Cardiac muscle cell (in vitro differentiated cells and primary cell): ENCODE measurements at regions not wholly inside any gene's neighbourhood (a gene's known extent, or its start where the extent isn't known, plus 50 kb on each side); places are given as distances from the start of the nearest gene placed in this dataset.

Experiments used
- DNase-seq, 2 donors: peaks; one replicate each; pipeline versions ENCODE4 v3.0.0 to v3.0.0-alpha.2; 2010 to 2017; ENCODE audit warnings: low read depth in 1 of 2, low spot score in 1 of 2
- H3K27ac ChIP-seq: fragments of 200-600 bp; sonication (generic); 2 replicates; pipeline ENCODE4 v1.5.1; 2016
- H3K27me3 ChIP-seq: fragments of 200-600 bp; sonication (generic); 2 replicates; pipeline ENCODE4 v1.6.0; 2016; ENCODE audit warnings: control low read depth
- H3K36me3 ChIP-seq: fragments of 200-600 bp; sonication (generic); 2 replicates; pipeline ENCODE4 v1.5.1; 2016; ENCODE audit warnings: control low read depth
- H3K4me1 ChIP-seq: fragments of 200-600 bp; sonication (generic); 2 replicates; pipeline ENCODE4 v1.8.1; 2017; ENCODE audit warnings: low read depth, mild to moderate bottlenecking, mixed run types
- H3K4me3 ChIP-seq: fragments of 200-600 bp; sonication (generic); 2 replicates; pipeline ENCODE4 v1.5.1; 2016; ENCODE audit warnings: mild to moderate bottlenecking
- H3K9me3 ChIP-seq: fragments of 200-600 bp; sonication (generic); 2 replicates; pipeline ENCODE4 v1.5.1; 2017; ENCODE audit warnings: low read depth, mild to moderate bottlenecking, control low read depth
- TF ChIP-seq, protein P1 (sequence below): IDR thresholded peaks from 2 replicates; pipeline ENCODE4 v1.5.1; 2012; ENCODE audit warnings: low read depth, mild to moderate bottlenecking, low read length

DNA sequence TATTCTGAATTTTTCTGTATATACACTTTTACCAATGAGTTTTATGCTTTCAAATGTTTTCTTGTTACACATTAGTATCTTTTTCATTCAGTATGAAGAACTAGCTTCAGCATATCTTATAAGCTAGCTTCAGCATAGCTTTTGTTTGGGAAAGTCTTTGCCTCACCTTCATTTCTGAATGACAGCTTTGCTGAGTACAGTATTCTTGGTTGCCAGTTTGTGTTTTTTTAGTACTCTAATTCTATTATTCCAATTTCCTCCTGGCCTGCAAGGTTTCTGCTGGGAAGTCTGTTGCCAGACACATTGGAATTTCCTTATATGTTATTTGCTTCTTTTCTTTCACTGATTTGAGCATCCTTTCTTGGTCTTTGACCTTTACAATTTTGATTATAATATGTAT, 278.8 kb downstream of the SPATA18 start:
- no peak for DNase-seq
- TF ChIP-seq, protein P1, sequence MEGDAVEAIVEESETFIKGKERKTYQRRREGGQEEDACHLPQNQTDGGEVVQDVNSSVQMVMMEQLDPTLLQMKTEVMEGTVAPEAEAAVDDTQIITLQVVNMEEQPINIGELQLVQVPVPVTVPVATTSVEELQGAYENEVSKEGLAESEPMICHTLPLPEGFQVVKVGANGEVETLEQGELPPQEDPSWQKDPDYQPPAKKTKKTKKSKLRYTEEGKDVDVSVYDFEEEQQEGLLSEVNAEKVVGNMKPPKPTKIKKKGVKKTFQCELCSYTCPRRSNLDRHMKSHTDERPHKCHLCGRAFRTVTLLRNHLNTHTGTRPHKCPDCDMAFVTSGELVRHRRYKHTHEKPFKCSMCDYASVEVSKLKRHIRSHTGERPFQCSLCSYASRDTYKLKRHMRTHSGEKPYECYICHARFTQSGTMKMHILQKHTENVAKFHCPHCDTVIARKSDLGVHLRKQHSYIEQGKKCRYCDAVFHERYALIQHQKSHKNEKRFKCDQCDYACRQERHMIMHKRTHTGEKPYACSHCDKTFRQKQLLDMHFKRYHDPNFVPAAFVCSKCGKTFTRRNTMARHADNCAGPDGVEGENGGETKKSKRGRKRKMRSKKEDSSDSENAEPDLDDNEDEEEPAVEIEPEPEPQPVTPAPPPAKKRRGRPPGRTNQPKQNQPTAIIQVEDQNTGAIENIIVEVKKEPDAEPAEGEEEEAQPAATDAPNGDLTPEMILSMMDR, result no peak
- H3K4me3 ChIP-seq, result no peak overlapping the region
- H3K27me3 ChIP-seq, result no peaks in the 10 kb centered on the region
- H3K27ac ChIP-seq, result no peak overlapping the region
- H3K4me1 ChIP-seq, result no peaks in the 10 kb centered on the region
- no peaks in the 10 kb centered on the region for H3K9me3 ChIP-seq
- H3K36me3 ChIP-seq, result no peaks in the 10 kb centered on the region

DNA sequence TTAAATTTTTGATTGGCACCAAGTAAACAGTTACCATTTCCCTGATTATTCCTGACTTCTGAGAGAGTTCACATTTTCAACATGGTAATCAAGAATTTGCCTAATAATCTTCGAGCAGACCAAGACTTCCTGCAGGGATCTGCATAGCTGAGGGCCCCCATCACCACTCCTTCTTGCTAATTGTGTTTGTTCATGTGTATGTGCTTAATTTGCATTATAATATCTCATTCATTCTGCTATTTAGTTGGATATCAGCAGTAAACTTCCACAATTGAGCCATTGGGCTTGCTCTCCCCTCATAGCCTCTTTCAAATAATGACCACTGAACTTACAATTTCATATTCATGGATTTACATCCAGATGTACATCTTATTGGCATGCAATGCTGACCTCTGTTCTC, 292.5 kb downstream of the SPATA18 start:
- TF ChIP-seq, protein P1, result no peak
- no peak for DNase-seq
- no peaks in the 10 kb centered on the region for H3K27me3 ChIP-seq
- no peaks in the 10 kb centered on the region for H3K4me1 ChIP-seq
- no peak overlapping the region for H3K4me3 ChIP-seq
- no peaks in the 10 kb centered on the region for H3K36me3 ChIP-seq
- H3K9me3 ChIP-seq, result no peaks in the 10 kb centered on the region
- H3K27ac ChIP-seq, result no peak overlapping the region

DNA sequence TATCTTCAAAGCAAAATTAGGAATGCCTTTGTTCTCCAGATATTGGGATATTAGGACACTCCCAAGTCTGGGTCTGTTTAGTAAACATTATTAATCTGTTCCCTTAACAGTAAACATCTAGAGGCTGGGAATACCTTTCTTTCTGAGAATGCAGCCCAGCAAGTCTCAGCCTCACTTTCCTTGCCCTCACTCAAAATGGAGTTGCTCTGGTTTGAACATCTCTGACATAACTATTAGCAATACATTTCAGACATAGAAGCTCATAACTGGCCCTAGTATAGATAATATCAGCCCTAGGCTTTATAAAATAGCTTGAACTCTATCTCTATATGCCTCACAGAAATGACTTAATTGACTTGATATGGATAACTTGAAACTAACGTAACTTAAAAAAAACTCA, 299.8 kb downstream of the SPATA18 start:
- TF ChIP-seq, protein P1, result no peak
- Histone ChIP-seq H3K27ac (no peak overlapping the region), H3K27me3 (no peaks in the 10 kb centered on the region), H3K36me3 (no peaks in the 10 kb centered on the region), H3K4me3 (no peak overlapping the region), H3K4me1 (no peaks in the 10 kb centered on the region), H3K9me3 (peaks cover 2% of the 10 kb centered on the region)
- DNase-seq, result no peak

DNA sequence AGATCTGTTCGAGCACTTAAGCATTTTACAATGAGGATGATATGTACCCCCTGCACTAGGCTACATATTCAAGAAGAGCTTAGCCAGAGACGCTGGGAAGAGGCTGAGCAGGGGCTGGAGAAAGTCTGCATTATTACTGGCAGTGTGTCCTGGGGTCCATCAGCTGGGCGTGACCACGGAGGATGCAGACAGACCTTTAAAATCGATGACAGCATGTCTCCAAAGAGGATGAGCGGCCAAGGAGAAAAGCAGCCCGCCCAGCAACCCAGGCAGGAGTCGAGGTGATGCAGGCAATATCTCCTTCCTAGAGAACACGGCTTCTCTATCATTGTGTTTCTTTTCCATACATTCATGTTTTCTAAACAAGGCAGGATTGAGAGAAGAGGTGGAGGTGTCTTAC, 300.7 kb downstream of the USP46 start:
- DNase-seq, result no peak
- no peaks in the 10 kb centered on the region for H3K36me3 ChIP-seq
- no peak overlapping the region for H3K4me3 ChIP-seq
- H3K27me3 ChIP-seq, result no peaks in the 10 kb centered on the region
- H3K9me3 ChIP-seq, result no peaks in the 10 kb centered on the region
- TF ChIP-seq, protein P1, result no peak
- H3K4me1 ChIP-seq, result no peaks in the 10 kb centered on the region
- no peak overlapping the region for H3K27ac ChIP-seq

DNA sequence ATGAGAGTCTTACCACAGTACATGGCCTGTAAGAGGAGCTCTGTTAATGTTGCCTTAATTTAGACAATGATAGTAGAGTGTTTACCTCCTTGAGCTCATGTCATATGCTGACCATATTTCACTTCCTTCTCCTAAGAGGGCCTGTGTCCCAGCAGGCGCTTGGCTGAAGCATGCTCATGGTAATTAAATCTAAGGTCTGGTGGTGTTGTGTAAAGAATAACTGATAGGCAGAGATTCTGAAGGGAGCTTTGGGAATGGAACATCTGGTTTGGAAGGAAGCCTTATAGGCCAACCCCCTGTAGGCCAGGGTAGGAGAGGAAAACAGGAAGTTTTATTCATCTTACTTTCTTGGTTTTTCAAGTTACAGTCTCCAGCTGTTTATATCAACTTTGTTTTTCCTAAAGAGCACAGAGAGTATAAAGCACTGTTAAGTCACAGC, 300.2 kb downstream of the USP46 start:
- Histone ChIP-seq H3K9me3 (no peaks in the 10 kb centered on the region), H3K4me1 (no peaks in the 10 kb centered on the region), H3K27me3 (no peaks in the 10 kb centered on the region), H3K36me3 (no peaks in the 10 kb centered on the region), H3K4me3 (no peak overlapping the region), H3K27ac (no peak overlapping the region)
- peak in 1 of 2 donors; percentile 2 for DNase-seq
- TF ChIP-seq, protein P1, result no peak

DNA sequence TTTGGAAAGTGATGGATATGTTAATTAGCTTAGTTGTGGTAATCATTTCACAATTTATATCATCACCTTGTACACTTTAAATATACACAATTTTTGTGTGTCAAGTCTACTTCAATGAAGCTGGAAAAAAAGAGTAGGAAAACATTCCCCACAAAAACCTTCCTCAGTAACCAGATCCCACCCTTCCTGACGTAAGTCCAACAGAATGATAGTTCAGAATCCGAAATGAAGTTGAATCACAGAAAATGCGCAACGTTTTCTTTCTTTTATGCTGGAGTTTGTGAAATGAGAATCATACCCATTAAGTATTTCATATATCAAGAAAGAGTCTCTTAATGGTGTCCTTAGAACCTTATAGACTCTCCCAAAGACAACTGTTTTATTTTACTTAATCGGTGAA, 292.9 kb downstream of the USP46 start:
- Histone ChIP-seq H3K4me3 (no peak overlapping the region), H3K27ac (no peak overlapping the region)

More for the DNA sequence above, 292.9 kb downstream of the USP46 start:
- no peaks in the 10 kb centered on the region for H3K36me3 ChIP-seq
- DNase-seq, result no peak
- TF ChIP-seq, protein P1, result no peak
- H3K4me1 ChIP-seq, result no peaks in the 10 kb centered on the region
- no peaks in the 10 kb centered on the region for H3K9me3 ChIP-seq
- H3K27me3 ChIP-seq, result no peaks in the 10 kb centered on the region
